IMR-90 (cell line): ENCODE measurements at regions not wholly inside any gene's neighbourhood (a gene's known extent, or its start where the extent isn't known, plus 50 kb on each side); places are given as distances from the start of the nearest gene placed in this dataset.

Experiments used
- ATAC-seq: fragments of 200-7000 bp; cut with Tn5 transposase; 2 replicates; pipeline ENCODE4 v1.9.1; 2020; ENCODE audit warnings: low read depth, mild to moderate bottlenecking, moderate library complexity
- BruUV-seq: library from RNA; stranded (reverse); fragments of 400-500 nt; replicated peaks from 2 replicates; lab custom pipeline; 2021; lab: Mats Ljungman, UMichigan
- CTCF ChIA-PET: fragments of 300-600 bp; formaldehyde crosslinking; extraction: SDS; loops from one replicate; lab custom pipeline; 2021; ENCODE audit warnings: antibody characterized with exemption; lab: Yijun Ruan, JAX
- POLR2A ChIA-PET: fragments of 300-600 bp; sonication (Branson Sonifier 250); formaldehyde crosslinking; loops from one replicate; lab custom pipeline; 2022; ENCODE audit warnings: antibody characterized with exemption; ENCODE audit not compliant: unreplicated experiment; lab: Charles Lee
- DNase-seq: peaks from one replicate; pipeline ENCODE4 v3.0.0; 2013
- H2AFZ ChIP-seq: replicated peaks from 2 replicates; pipeline ENCODE3; 2013; ENCODE audit warnings: low read length, mild to moderate bottlenecking; ENCODE audit not compliant: poor library complexity
- H2AK5ac ChIP-seq: 2 replicates; pipeline ENCODE4 v1.6.1; 2013; ENCODE audit warnings: low read depth, low read length, inconsistent platforms
- H2AK9ac ChIP-seq: replicated peaks from 2 replicates; pipeline ENCODE3; 2013; ENCODE audit warnings: mild to moderate bottlenecking, low read depth, low read length, moderate library complexity; ENCODE audit not compliant: poor library complexity
- H2BK120ac ChIP-seq: 2 replicates; pipeline ENCODE4 v1.6.1; 2013; ENCODE audit warnings: low read depth, low read length, inconsistent platforms
- H2BK15ac ChIP-seq: 3 replicates; pipeline ENCODE4 v1.6.1; 2013; ENCODE audit warnings: low read depth, low read length, inconsistent platforms
- H2BK20ac ChIP-seq: 2 replicates; pipeline ENCODE4 v1.6.1; 2013; ENCODE audit warnings: low read depth, mild to moderate bottlenecking, inconsistent platforms, low read length, moderate library complexity
- H2BK5ac ChIP-seq: 2 replicates; pipeline ENCODE4 v1.6.1; 2013; ENCODE audit warnings: mild to moderate bottlenecking, low read depth, low read length, inconsistent platforms; ENCODE audit not compliant: poor library complexity, severe bottlenecking
- H3K14ac ChIP-seq: replicated peaks from 2 replicates; pipeline ENCODE4 v1.6.1; 2013; ENCODE audit warnings: low read depth, low read length, inconsistent platforms
- H3K18ac ChIP-seq: 2 replicates; pipeline ENCODE4 v1.6.1; 2013; ENCODE audit warnings: low read depth, low read length, control low read depth
- H3K23ac ChIP-seq: 2 replicates; pipeline ENCODE4 v1.6.1; 2013; ENCODE audit warnings: low read depth, low read length, inconsistent platforms
- H3K27ac ChIP-seq: 2 replicates; pipeline ENCODE4 v1.5.1; 2013; ENCODE audit warnings: mild to moderate bottlenecking, control low read depth, low read length; ENCODE audit not compliant: insufficient read depth
- H3K27me3 ChIP-seq: 2 replicates; pipeline ENCODE4 v1.6.1; 2013; ENCODE audit warnings: low read length; ENCODE audit not compliant: control insufficient read depth, insufficient read depth
- H3K36me3 ChIP-seq: 2 replicates; pipeline ENCODE4 v1.6.1; 2013; ENCODE audit warnings: low read length, mixed read lengths; ENCODE audit not compliant: control insufficient read depth, insufficient read depth
- H3K4ac ChIP-seq: 2 replicates; pipeline ENCODE4 v1.6.1; 2013; ENCODE audit warnings: low read depth, low read length, inconsistent platforms
- H3K4me1 ChIP-seq: 2 replicates; pipeline ENCODE4 v1.6.1; 2013; ENCODE audit warnings: low read length, mixed read lengths; ENCODE audit not compliant: control insufficient read depth, insufficient read depth
- H3K4me2 ChIP-seq: 2 replicates; pipeline ENCODE4 v1.6.1; 2013; ENCODE audit warnings: low read depth, mild to moderate bottlenecking, control low read depth, low read length, moderate library complexity
- H3K4me3 ChIP-seq: 2 replicates; pipeline ENCODE4 v1.5.1; 2013; ENCODE audit warnings: low read depth, mild to moderate bottlenecking, control low read depth, low read length, moderate library complexity; ENCODE audit not compliant: insufficient read depth
- H3K56ac ChIP-seq: 2 replicates; pipeline ENCODE4 v1.6.1; 2013; ENCODE audit warnings: low read length, inconsistent platforms; ENCODE audit not compliant: insufficient read depth; ENCODE audit errors: extremely low read depth
- H3K79me1 ChIP-seq, 2 experiments: 2 replicates each; pipeline ENCODE4 v1.6.1; 2013; ENCODE audit warnings: low read length in 2 of 2, inconsistent platforms in 1 of 2, low read depth in 1 of 2
- H3K9ac ChIP-seq: 2 replicates; pipeline ENCODE4 v1.6.1; 2013; ENCODE audit warnings: low read depth, low read length, control low read depth
- H3K9me1 ChIP-seq: 2 replicates; pipeline ENCODE4 v1.6.1; 2013; ENCODE audit warnings: low read length, inconsistent platforms; ENCODE audit not compliant: insufficient read depth
- H3K9me3 ChIP-seq: 2 replicates; pipeline ENCODE4 v1.6.1; 2013; ENCODE audit warnings: low read length; ENCODE audit not compliant: control insufficient read depth, insufficient read depth
- H4K20me1 ChIP-seq: 2 replicates; pipeline ENCODE4 v1.6.1; 2013; ENCODE audit warnings: low read length, inconsistent platforms; ENCODE audit not compliant: insufficient read depth
- H4K5ac ChIP-seq: 2 replicates; pipeline ENCODE4 v1.6.1; 2013; ENCODE audit warnings: mild to moderate bottlenecking, low read depth, low read length, control low read depth
- H4K8ac ChIP-seq, 2 experiments: 2 replicates each; pipeline ENCODE4 v1.6.1; 2013; ENCODE audit warnings: low read depth in 2 of 2, low read length in 2 of 2, control low read depth in 1 of 2, inconsistent platforms in 1 of 2
- H4K91ac ChIP-seq: 2 replicates; pipeline ENCODE4 v1.6.1; 2013; ENCODE audit warnings: low read depth, low read length, inconsistent platforms; ENCODE audit not compliant: insufficient read depth
- BHLHE40 ChIP-seq: fragments of 150-350 bp; IDR thresholded peaks from 2 replicates; pipeline ENCODE4 v1.6.1; 2016; ENCODE audit warnings: mild to moderate bottlenecking, low read depth, low read length
- CHD1 ChIP-seq: IDR thresholded peaks from 2 replicates; pipeline ENCODE4 v1.6.1; 2012; ENCODE audit warnings: low read depth, low read length, improper control_type of control experiment
- ELK1 ChIP-seq: fragments of 150-350 bp; IDR thresholded peaks from 2 replicates; pipeline ENCODE4 v1.6.1; 2016; ENCODE audit warnings: low read depth, mild to moderate bottlenecking, low read length, moderate library complexity, borderline replicate concordance
- FOS ChIP-seq: fragments of 150-350 bp; IDR thresholded peaks from 2 replicates; pipeline ENCODE4 v1.6.1; 2016; ENCODE audit warnings: low read depth, low read length
- MAFK ChIP-seq: IDR thresholded peaks from 2 replicates; pipeline ENCODE4 v1.6.1; 2012; ENCODE audit warnings: low read depth, low read length, improper control_type of control experiment
- MXI1 ChIP-seq: IDR thresholded peaks from 2 replicates; pipeline ENCODE4 v1.6.1; 2012; ENCODE audit warnings: low read depth, mild to moderate bottlenecking, low read length, moderate library complexity, borderline replicate concordance
- NFE2L2 ChIP-seq: fragments of 150-350 bp; IDR thresholded peaks from 2 replicates; pipeline ENCODE4 v1.6.1; 2016; ENCODE audit warnings: low read depth, mild to moderate bottlenecking, low read length
- POLR2A ChIP-seq: IDR thresholded peaks from 2 replicates; pipeline ENCODE4 v1.6.1; 2012; ENCODE audit warnings: mild to moderate bottlenecking, low read depth, low read length
- RAD21 ChIP-seq: IDR thresholded peaks from 2 replicates; pipeline ENCODE4 v1.6.1; 2012; ENCODE audit warnings: low read length, improper control_type of control experiment
- RCOR1 ChIP-seq: IDR thresholded peaks from 2 replicates; pipeline ENCODE4 v1.6.1; 2012; ENCODE audit warnings: mild to moderate bottlenecking, low read length, improper control_type of control experiment; ENCODE audit not compliant: insufficient replicate concordance
- RFX5 ChIP-seq: IDR thresholded peaks from 2 replicates; pipeline ENCODE4 v1.8.0; 2012; ENCODE audit warnings: low read depth, mild to moderate bottlenecking, low read length, moderate library complexity
- USF2 ChIP-seq: fragments of 150-350 bp; IDR thresholded peaks from 2 replicates; pipeline ENCODE4 v1.6.1; 2017; ENCODE audit warnings: mild to moderate bottlenecking, antibody characterized with exemption, low read length, low read depth
- WGBS, 2 experiments: methylation state at CpG; one replicate each; pipeline versions ENCODE4 v1.1.5 to v1.1.7; 2013; ENCODE audit warnings: missing lambda C conversion rate in 2 of 2; ENCODE audit not compliant: insufficient read length in 1 of 2; ENCODE audit errors: extremely low coverage in 2 of 2; 5-methylcytosine and 5-hydroxymethylcytosine counted together
- dilution Hi-C: fragments of 300-500 bp; cut with HindIII; formaldehyde crosslinking; loops from one replicate; pipeline ENCODE4 v1.14.3; 2018; ENCODE audit warnings: low sequenced_read_pairs; ENCODE audit not compliant: unreplicated experiment
- in situ Hi-C: fragments of 300-500 bp; cut with MboI; formaldehyde crosslinking; loops from 3 replicates; pipeline ENCODE4 v1.14.3; 2019; ENCODE audit warnings: low sequenced_read_pairs, inconsistent platforms, mixed read lengths
- intact Hi-C: fragments of 100-400 bp; cut with micrococcal nuclease; formaldehyde crosslinking; loops from 2 replicates; pipeline ENCODE4 v1.10.0; 2022

GRCh38 chr21:32113486-32113885, 165.4 kb downstream of the MIS18A start:
- in situ Hi-C loops = no loop called here
- intact Hi-C loops = no loop called here
- Histone ChIP-seq H2AFZ (no peak overlapping the region), H3K14ac (no peak overlapping the region), H3K18ac (no peak overlapping the region), H3K4me2 (no peak overlapping the region), H3K4me3 (no peak overlapping the region), H3K9me1 (no peaks in the 10 kb centered on the region), H2BK5ac (no peak overlapping the region), H3K9ac (no peak overlapping the region), H3K56ac (no peak overlapping the region), H3K36me3 (no peaks in the 10 kb centered on the region), H4K5ac (no peak overlapping the region), H4K8ac (no peak overlapping the region), H3K27ac (no peak overlapping the region), H2BK20ac (no peak overlapping the region), H2BK120ac (no peak overlapping the region), H3K9me3 (no peaks in the 10 kb centered on the region), H3K4me1 (no peaks in the 10 kb centered on the region), H2AK9ac (no peak overlapping the region), H3K27me3 (peaks cover 1% of the 10 kb centered on the region; the same call in 1 of the 2 replicates), H4K20me1 (no peaks in the 10 kb centered on the region), H3K4ac (no peak overlapping the region), H3K23ac (no peak overlapping the region), H2AK5ac (no peak overlapping the region), H3K79me1 (no peaks in the 10 kb centered on the region), H2BK15ac (no peak overlapping the region), H4K91ac (no peak overlapping the region)
- TF ChIP-seq RAD21 (no peak), BHLHE40 (no peak), NFE2L2 (no peak), RCOR1 (no peak), RFX5 (no peak), ELK1 (no peak), MAFK (no peak), MXI1 (no peak), POLR2A (no peak), CHD1 (no peak), USF2 (no peak), FOS (no peak)
- BruUV-seq = no TSS peak
- WGBS, 2 experiments = no CpG with 5 or more reads among the region's 3 CpGs
- no peak for ATAC-seq
- CTCF ChIA-PET = no interaction called here
- DNase-seq = no peak
- POLR2A ChIA-PET = no interaction called here
- dilution Hi-C loops = no loop called here
